ENCODE measurements at regions not wholly inside any gene's neighbourhood (a gene's known extent, or its start where the extent isn't known, plus 50 kb on each side); places are given as distances from the start of the nearest gene placed in this dataset.

GRCh38 chr17:31688701-31689100, 170.3 kb downstream of the COPRS start:
- H2BK12ac ChIP-seq (ENCODE audit: low read depth, low read length), result no peak overlapping the region
- CTCF ChIA-PET (ENCODE audit: partially characterized antibody), result interaction anchor here (0.7 to 0.8 kb wide), 2 partner anchors 130 to 205 kb away, joined by 3 read pairs; no protein-coding TSS in a partner anchor
- H3K4me2 ChIP-seq (ENCODE audit: insufficient read depth in 1 of 2, low read depth in 2 of 2, low read length in 2 of 2), result no peak overlapping the region
- no peak overlapping the region for H4K5ac ChIP-seq (ENCODE audit: insufficient read length, low read depth, low read length)
- no peak overlapping the region for H3K18ac ChIP-seq (ENCODE audit: extremely low read depth, low read length)
- no peak overlapping the region for H3K27ac ChIP-seq (ENCODE audit: low read depth, low read length)
- H3K79me2 ChIP-seq (ENCODE audit: control insufficient read depth in 1 of 2, insufficient read depth in 2 of 2, low read length in 2 of 2), result no peaks in the 10 kb centered on the region
- no peak overlapping the region for H2BK120ac ChIP-seq (replicated peaks; ENCODE audit: low read depth, low read length)
- no peak overlapping the region for H3K14ac ChIP-seq (ENCODE audit: insufficient read length)
- no peak overlapping the region for H2AK5ac ChIP-seq (ENCODE audit: low read depth, low read length)
- POLR2A ChIA-PET (ENCODE audit: partially characterized antibody), result interaction anchor here (1.8 kb wide), 1 partner anchor 11 kb away, joined by 4 read pairs; no protein-coding TSS in a partner anchor
- TF ChIP-seq RXRA (IDR thresholded peaks at IDR 0.05; ENCODE audit: insufficient read depth, low read depth, low read length), result no peak
- TF ChIP-seq ZNF274 (IDR thresholded peaks at IDR 0.05; ENCODE audit: borderline replicate concordance, extremely low read depth, low read length), result no peak
- H4K20me1 ChIP-seq (replicated peaks in 1 of 2; ENCODE audit: control insufficient read depth in 1 of 2, insufficient read depth in 2 of 2, low read length in 2 of 2), result no peaks in the 10 kb centered on the region
- no peak overlapping the region for H2BK5ac ChIP-seq (ENCODE audit: low read depth, low read length)
- no peak overlapping the region for H3K56ac ChIP-seq (replicated peaks; ENCODE audit: insufficient read length, low read depth, low read length)
- H3K23me2 ChIP-seq (ENCODE audit: low read depth, low read length), result no peaks in the 10 kb centered on the region
- no peaks in the 10 kb centered on the region for H3K79me1 ChIP-seq (ENCODE audit: low read depth, low read length)
- H3K9ac ChIP-seq (replicated peaks in 1 of 4; ENCODE audit: extremely low read depth in 1 of 4, low read depth in 3 of 4, low read length in 3 of 4), result no peak overlapping the region
- WGBS, 2 experiments (ENCODE audit: extremely low coverage in 1 of 2, insufficient coverage in 1 of 2, insufficient read length in 1 of 2, insufficient replicate concordance in 2 of 2, low coverage in 1 of 2, low lambda C conversion rate in 2 of 2, missing lambda C conversion rate in 1 of 2), result 84% methylated on average over 1 of the region's 1 CpG; no CpG with 5 or more reads in 1 of the 2 experiments
- H2BK15ac ChIP-seq (ENCODE audit: low read length), result no peak overlapping the region
- no peak overlapping the region for H3K23ac ChIP-seq (ENCODE audit: insufficient read length)
- H2AFZ ChIP-seq (ENCODE audit: low read length), result no peak overlapping the region
- H4K91ac ChIP-seq (replicated peaks; ENCODE audit: insufficient read length, low read length), result no peak overlapping the region
- H3K4me1 ChIP-seq (replicated peaks in 1 of 4; ENCODE audit: control insufficient read depth in 3 of 4, insufficient read depth in 4 of 4, low read length in 3 of 4), result peaks cover 0 to 2% (median 1%) of the 10 kb centered on the region in 4 experiments; a peak in 3 of 7 replicates
- no peak overlapping the region for H4K8ac ChIP-seq (ENCODE audit: extremely low read depth, insufficient read depth, low read length)
- H3K4ac ChIP-seq (replicated peaks; ENCODE audit: insufficient read length, low read depth, low read length), result no peak overlapping the region
- no peaks in the 10 kb centered on the region for H3K27me3 ChIP-seq (replicated peaks in 1 of 4; ENCODE audit: control insufficient read depth in 3 of 4, extremely low read depth in 1 of 4, insufficient read depth in 3 of 4, low read length in 3 of 4)
- no peak for DNase-seq (ENCODE audit: low read depth in 1 of 2, low spot score in 2 of 2)
- no peak overlapping the region for H3K4me3 ChIP-seq (ENCODE audit: extremely low read depth in 1 of 4, insufficient read depth in 2 of 4, low read depth in 3 of 4, low read length in 4 of 4)
- no peak for FAIRE-seq
- H3K36me3 ChIP-seq (ENCODE audit: control insufficient read depth in 2 of 4, insufficient read depth in 4 of 4, low read length in 3 of 4), result no peaks in the 10 kb centered on the region
- no peak overlapping the region for H2BK20ac ChIP-seq (ENCODE audit: low read length)
- H3K9me3 ChIP-seq (ENCODE audit: insufficient read depth in 2 of 2, low read depth in 1 of 2, low read length in 1 of 2), result 0 out of 4 replicates have a peak, but pooled peaks cover 0 to 2% of the 10 kb centered on the region in 2 experiments

Measured in H1 (cell line).